HCT116 (cell line): ENCODE measurements at regions not wholly inside any gene's neighbourhood (a gene's known extent, or its start where the extent isn't known, plus 50 kb on each side); places are given as distances from the start of the nearest gene placed in this dataset.

Experiments used
- ATAC-seq: fragments of 200-7000 bp; cut with Tn5 transposase; 2 replicates; pipeline ENCODE4 v1.9.1; 2020; ENCODE audit warnings: mild to moderate bottlenecking, moderate library complexity
- BruUV-seq: library from RNA; stranded (reverse); fragments of 400-500 nt; replicated peaks from 2 replicates; lab custom pipeline; 2021; lab: Mats Ljungman, UMichigan
- CTCF ChIA-PET: fragments of 300-600 bp; sonication (Branson Sonifier 250); formaldehyde crosslinking; loops from one replicate; lab custom pipeline; 2021; ENCODE audit warnings: antibody characterized with exemption; lab: Charles Lee
- POLR2A ChIA-PET: fragments of 300-600, 350-600 bp; sonication (Branson Sonifier 250); formaldehyde crosslinking; loops from one replicate; lab custom pipeline; 2021; ENCODE audit warnings: antibody characterized with exemption; lab: Charles Lee
- RAD21 ChIA-PET, 2 experiments: fragments of 300-600 bp; sonication (Branson Sonifier 250); formaldehyde crosslinking; loops; one replicate each; lab custom pipeline; 2023; ENCODE audit warnings: low total read pairs in 2 of 2; ENCODE audit not compliant: uncharacterized antibody in 2 of 2, unreplicated experiment in 2 of 2, low non-redundant PET in 1 of 2; lab: Charles Lee
- DNase-seq: peaks from one replicate; pipeline ENCODE4 v3.0.0-alpha.2; 2010; ENCODE audit warnings: low read depth, low spot score
- H2AFZ ChIP-seq: fragments of 200-600 bp; shearing (Covaris generic), sonication (generic); 2 replicates; pipeline ENCODE4 v1.6.1; 2017; ENCODE audit warnings: low read depth, mixed run types, mixed read lengths, antibody characterized with exemption, low read length; ENCODE audit not compliant: poor library complexity, severe bottlenecking
- H3K27ac ChIP-seq: 2 replicates; pipeline ENCODE4 v1.5.1; 2012; ENCODE audit warnings: low read depth, low read length
- H3K27me3 ChIP-seq: fragments of 200-600 bp; sonication (generic); 2 replicates; pipeline ENCODE4 v1.6.1; 2016; ENCODE audit warnings: mixed run types, low read length, mixed read lengths; ENCODE audit not compliant: insufficient read depth
- H3K36me3 ChIP-seq, 2 experiments: fragments of 200-500 bp in 1 of 2; fragments of 200-600 bp in 1 of 2; sonication (Bioruptor generic) in 1 of 2; sonication (generic) in 1 of 2; 2 replicates each; pipeline versions ENCODE4 v1.5.1 to v1.6.1; 2014 to 2016; ENCODE audit warnings: low read length in 2 of 2, inconsistent platforms in 1 of 2, mixed read lengths in 1 of 2, mixed run types in 1 of 2; ENCODE audit not compliant: insufficient read depth in 2 of 2, control insufficient read depth in 1 of 2
- H3K4me1 ChIP-seq, 2 experiments: fragments of 200-600 bp in 1 of 2; sonication (generic) in 1 of 2; 2 replicates each; pipeline versions ENCODE4 v1.5.1 to v1.6.1; 2012 to 2017; ENCODE audit warnings: low read length in 2 of 2, inconsistent platforms in 1 of 2, mild to moderate bottlenecking in 1 of 2, mixed read lengths in 1 of 2, mixed run types in 1 of 2, moderate library complexity in 1 of 2; ENCODE audit not compliant: insufficient read depth in 2 of 2, control insufficient read depth in 1 of 2
- H3K4me2 ChIP-seq: fragments of 200-600 bp; sonication (generic); 2 replicates; pipeline ENCODE4 v1.6.1; 2017; ENCODE audit warnings: mixed run types, low read length, mixed read lengths
- H3K4me3 ChIP-seq, 2 experiments: fragments of 200-600 bp in 1 of 2; sonication (generic) in 1 of 2; replicated peaks in 1 of 2; 2 replicates each; pipeline ENCODE4 v1.5.1; 2011 to 2016; ENCODE audit warnings: low read length in 2 of 2, control low read depth in 1 of 2, low read depth in 1 of 2, mild to moderate bottlenecking in 1 of 2, mixed read lengths in 1 of 2, mixed run types in 1 of 2
- H3K79me2 ChIP-seq: fragments of 200-600 bp; sonication (generic); 2 replicates; pipeline ENCODE4 v1.6.1; 2017; ENCODE audit warnings: mild to moderate bottlenecking, mixed run types, low read length, moderate library complexity, mixed read lengths; ENCODE audit not compliant: insufficient read depth
- H3K9ac ChIP-seq: fragments of 200-600 bp; sonication (generic); 2 replicates; pipeline ENCODE4 v1.6.1; 2016; ENCODE audit warnings: low read length, mixed read lengths
- H3K9me2 ChIP-seq: fragments of 200-600 bp; sonication (generic), shearing (Covaris generic); 2 replicates; pipeline ENCODE4 v1.6.1; 2017; ENCODE audit warnings: mixed run types, mild to moderate bottlenecking, moderate library complexity; ENCODE audit not compliant: insufficient read depth
- H3K9me3 ChIP-seq, 2 experiments: fragments of 200-500 bp in 1 of 2; fragments of 200-600 bp in 1 of 2; sonication (Bioruptor generic) in 1 of 2; sonication (generic) in 1 of 2; 2 replicates each; pipeline ENCODE4 v1.6.1; 2014 to 2017; ENCODE audit warnings: low read length in 2 of 2, mixed read lengths in 2 of 2, inconsistent platforms in 1 of 2, low read depth in 1 of 2, mild to moderate bottlenecking in 1 of 2, mixed run types in 1 of 2, moderate library complexity in 1 of 2; ENCODE audit not compliant: control insufficient read depth in 1 of 2, insufficient read depth in 1 of 2
- H4K20me1 ChIP-seq: fragments of 200-600 bp; sonication (generic), shearing (Covaris generic); 2 replicates; pipeline ENCODE4 v1.6.1; 2017; ENCODE audit warnings: mixed run types, mild to moderate bottlenecking, moderate library complexity; ENCODE audit not compliant: insufficient read depth
- CBX3 ChIP-seq: IDR thresholded peaks from 2 replicates; pipeline ENCODE4 v1.6.1; 2012; ENCODE audit warnings: low read depth
- CTCF ChIP-seq, 3 experiments: fragments of 200-600 bp in 1 of 3; sonication (generic) in 1 of 3; IDR thresholded peaks in 2 of 3; conservative IDR thresholded peaks in 1 of 3; 2 replicates each; pipeline ENCODE4 v1.5.1; 2012 to 2017; ENCODE audit warnings: low read depth in 2 of 3, low read length in 2 of 3, antibody characterized with exemption in 1 of 3, borderline replicate concordance in 1 of 3, control low read depth in 1 of 3, mild to moderate bottlenecking in 1 of 3, mixed read lengths in 1 of 3, mixed run types in 1 of 3, moderate library complexity in 1 of 3; ENCODE audit not compliant: insufficient read depth in 1 of 3
- ELF1 ChIP-seq: IDR thresholded peaks from 2 replicates; pipeline ENCODE4 v1.6.1; 2012; ENCODE audit warnings: low read depth, borderline replicate concordance
- EZH2 ChIP-seq: fragments of 200-600 bp; sonication (generic); IDR thresholded peaks from 2 replicates; pipeline ENCODE4 v1.6.1; 2017; ENCODE audit warnings: antibody characterized with exemption, mixed run types
- FOSL1 ChIP-seq: IDR thresholded peaks from 2 replicates; pipeline ENCODE4 v1.6.1; 2012; ENCODE audit warnings: low read depth
- JUND ChIP-seq: IDR thresholded peaks from 2 replicates; pipeline ENCODE4 v1.6.1; 2012
- RAD21 ChIP-seq: IDR thresholded peaks from 2 replicates; pipeline ENCODE4 v1.6.1; 2012; ENCODE audit warnings: low read depth, mild to moderate bottlenecking
- SP1 ChIP-seq: IDR thresholded peaks from 2 replicates; pipeline ENCODE4 v1.6.1; 2012; ENCODE audit warnings: low read depth
- SRF ChIP-seq: IDR thresholded peaks from 2 replicates; pipeline ENCODE4 v1.6.1; 2012; ENCODE audit warnings: low read depth
- ZBTB33 ChIP-seq: IDR thresholded peaks from 2 replicates; pipeline ENCODE4 v1.6.1; 2011; ENCODE audit warnings: mild to moderate bottlenecking, low read length, moderate library complexity; ENCODE audit not compliant: insufficient replicate concordance; ENCODE audit errors: extremely low read depth
- ZFX ChIP-seq: fragments of 450-650 bp; IDR thresholded peaks from 2 replicates; pipeline ENCODE4 v1.6.1; 2017
- ZNF274 ChIP-seq: fragments of 200-500 bp; sonication (Bioruptor generic); IDR thresholded peaks from 2 replicates; pipeline ENCODE4 v1.6.1; 2014; ENCODE audit warnings: mild to moderate bottlenecking, low read depth, low read length, inconsistent platforms
- intact Hi-C: fragments of 100-400 bp; cut with micrococcal nuclease; formaldehyde crosslinking; loops from 2 replicates; pipeline ENCODE4 v1.10.0; 2022

GRCh38 chr2:138274421-138275291, 226.9 kb upstream of the SPOPL start:
- no peaks in the 10 kb centered on the region for H3K36me3 ChIP-seq
- RAD21 ChIA-PET = no interaction called here
- DNase-seq (peak; percentile 15), ATAC-seq (peak; percentile 59)
- CTCF ChIA-PET = no interaction called here
- H3K27me3 ChIP-seq = no peaks in the 10 kb centered on the region
- H3K9ac ChIP-seq = no peak overlapping the region
- no peaks in the 10 kb centered on the region for H3K79me2 ChIP-seq
- H3K9me3 ChIP-seq = no peaks in the 10 kb centered on the region
- peak overlapping the region; percentile 53 for H3K4me2 ChIP-seq
- no peaks in the 10 kb centered on the region for H4K20me1 ChIP-seq
- no peak overlapping the region for H3K27ac ChIP-seq
- no peak overlapping the region for H2AFZ ChIP-seq
- peaks cover 4 to 23% of the 10 kb centered on the region in 2 experiments; a peak in 2 of 4 replicates for H3K4me1 ChIP-seq
- H3K9me2 ChIP-seq = no peaks in the 10 kb centered on the region
- TF ChIP-seq CBX3 (0 out of 2 replicates have a peak, but pooled peaks have one; percentile 30), FOSL1 (peak; percentile 56; the same call in 1 of the 2 replicates), CTCF (IDR thresholded peaks at IDR 0.05 in 2 of 3, conservative IDR thresholded peaks at IDR 0.05 in 1 of 3; ENCODE audit: borderline replicate concordance in 1 of 3, insufficient read depth in 1 of 3, low read depth in 2 of 3, low read length in 2 of 3) (no peak), SP1 (peak; percentile 35; the same call in 1 of the 2 replicates), JUND (peak; percentile 58)
- no TSS peak for BruUV-seq
- no peak overlapping the region for H3K4me3 ChIP-seq
- intact Hi-C loops = no loop called here
- POLR2A ChIA-PET = no interaction called here

- Histone ChIP-seq H3K9me3 (no peaks in the 10 kb centered on the region), H3K9me2 (no peaks in the 10 kb centered on the region), H3K79me2 (no peaks in the 10 kb centered on the region), H3K9ac (no peak overlapping the region), H3K36me3 (no peaks in the 10 kb centered on the region), H3K4me3 (no peak overlapping the region), H3K27ac (no peak overlapping the region), H2AFZ (no peak overlapping the region), H4K20me1 (no peaks in the 10 kb centered on the region), H3K27me3 (no peaks in the 10 kb centered on the region), H3K4me1 (peaks cover 4 to 23% of the 10 kb centered on the region in 2 experiments; a peak in 2 of 4 replicates), H3K4me2 (peak overlapping the region; percentile 53)
- intact Hi-C loops = no loop called here
- DNase-seq (no peak), ATAC-seq (no peak)
- CTCF ChIA-PET = no interaction called here
- POLR2A ChIA-PET = no interaction called here
- RAD21 ChIA-PET = no interaction called here
- no TSS peak for BruUV-seq
- TF ChIP-seq EZH2 (no peak), RAD21 (no peak), ZFX (no peak), ELF1 (no peak), CTCF (IDR thresholded peaks at IDR 0.05 in 2 of 3, conservative IDR thresholded peaks at IDR 0.05 in 1 of 3; ENCODE audit: borderline replicate concordance in 1 of 3, insufficient read depth in 1 of 3, low read depth in 2 of 3, low read length in 2 of 3) (no peak), ZBTB33 (no peak), ZNF274 (no peak), FOSL1 (no peak), SRF (no peak), JUND (no peak)
Observed at GRCh38 chr2:138275292-138275690, 226.3 kb upstream of the SPOPL start.
